Neural cell (in vitro differentiated cells): ENCODE measurements at regions not wholly inside any gene's neighbourhood (a gene's known extent, or its start where the extent isn't known, plus 50 kb on each side); places are given as distances from the start of the nearest gene placed in this dataset.

Experiments used
- H2AFZ ChIP-seq: fragments of 200-600, 300-800 bp; sonication (generic), shearing (Covaris generic); 2 replicates; pipeline ENCODE4 v1.6.0; 2014; ENCODE audit warnings: low read depth, mild to moderate bottlenecking, antibody characterized with exemption, low read length, moderate library complexity
- H3F3A ChIP-seq: fragments of 200-600 bp; shearing (Covaris generic); 2 replicates; pipeline ENCODE4 v1.6.1; 2016; ENCODE audit warnings: mild to moderate bottlenecking, moderate library complexity, mixed read lengths, antibody characterized with exemption, low read length; ENCODE audit not compliant: insufficient read depth, poor library complexity, severe bottlenecking
- H3K27ac ChIP-seq: fragments of 200-600, 300-800 bp; sonication (generic), shearing (Covaris generic); 2 replicates; pipeline ENCODE4 v1.5.1; 2014; ENCODE audit warnings: mild to moderate bottlenecking, low read length, moderate library complexity
- H3K27me3 ChIP-seq: fragments of 300-800, 200-600 bp; sonication (generic), shearing (Covaris generic); 2 replicates; pipeline ENCODE4 v1.6.0; 2014; ENCODE audit warnings: mild to moderate bottlenecking, low read depth, low read length, moderate library complexity; ENCODE audit not compliant: insufficient read depth
- H3K36me3 ChIP-seq: fragments of 300-800, 200-600 bp; sonication (generic), shearing (Covaris generic); 2 replicates; pipeline ENCODE4 v1.5.1; 2014; ENCODE audit warnings: mild to moderate bottlenecking, antibody characterized with exemption, low read length, moderate library complexity; ENCODE audit not compliant: insufficient read depth
- H3K4me2 ChIP-seq: fragments of 300-800, 200-600 bp; sonication (generic), shearing (Covaris generic); 2 replicates; pipeline ENCODE4 v1.6.0; 2014; ENCODE audit warnings: mild to moderate bottlenecking, low read length
- H3K4me3 ChIP-seq: fragments of 300-800, 200-600 bp; sonication (generic), shearing (Covaris generic); 2 replicates; pipeline ENCODE4 v1.5.1; 2014; ENCODE audit warnings: mild to moderate bottlenecking, low read length, moderate library complexity
- H3K79me2 ChIP-seq: fragments of 200-600 bp; shearing (Covaris generic); replicated peaks from 2 replicates; pipeline ENCODE4 v1.6.0; 2014; ENCODE audit warnings: mild to moderate bottlenecking, low read length, moderate library complexity; ENCODE audit not compliant: insufficient read depth
- H3K9ac ChIP-seq: fragments of 300-800, 200-600 bp; sonication (generic), shearing (Covaris generic); 2 replicates; pipeline ENCODE4 v1.6.1; 2016; ENCODE audit warnings: mild to moderate bottlenecking, low read length, mixed read lengths
- H3K9me2 ChIP-seq: fragments of 200-600 bp; shearing (Covaris generic); 2 replicates; pipeline ENCODE4 v1.6.1; 2016; ENCODE audit warnings: mild to moderate bottlenecking, low read length, mixed read lengths; ENCODE audit not compliant: insufficient read depth
- H3K9me3 ChIP-seq: fragments of 200-600, 300-800 bp; sonication (generic), shearing (Covaris generic); 2 replicates; pipeline ENCODE4 v1.6.1; 2016; ENCODE audit warnings: mild to moderate bottlenecking, mixed run types, low read length, moderate library complexity, mixed read lengths
- H4K20me1 ChIP-seq: fragments of 200-600 bp; shearing (Covaris generic); 2 replicates; pipeline ENCODE4 v1.6.1; 2016; ENCODE audit warnings: mild to moderate bottlenecking, mixed run types; ENCODE audit not compliant: insufficient read depth
- CTCF ChIP-seq: fragments of 450-650 bp; IDR thresholded peaks from 2 replicates; pipeline ENCODE4 v1.5.1; 2014; ENCODE audit warnings: antibody characterized with exemption, mild to moderate bottlenecking, moderate library complexity; ENCODE audit not compliant: poor library complexity, severe bottlenecking
- EP300 ChIP-seq: fragments of 450-650 bp; conservative IDR thresholded peaks from 2 replicates; pipeline ENCODE4 v1.6.1; 2014; ENCODE audit warnings: antibody characterized with exemption, mild to moderate bottlenecking, moderate library complexity; ENCODE audit not compliant: poor library complexity, severe bottlenecking
- EZH2 ChIP-seq: fragments of 200-600, 300-800 bp; shearing (Covaris generic), sonication (generic); IDR thresholded peaks from 2 replicates; pipeline ENCODE4 v1.6.1; 2014; ENCODE audit warnings: antibody characterized with exemption, low read length, borderline replicate concordance, mild to moderate bottlenecking; ENCODE audit not compliant: insufficient read depth, poor library complexity, severe bottlenecking
- MXI1 ChIP-seq: fragments of 450-650 bp; conservative IDR thresholded peaks from 2 replicates; pipeline ENCODE4 v1.6.1; 2014; ENCODE audit warnings: antibody characterized with exemption, mild to moderate bottlenecking; ENCODE audit not compliant: poor library complexity, severe bottlenecking
- POLR2AphosphoS5 ChIP-seq: IDR thresholded peaks from 2 replicates; pipeline ENCODE4 v1.6.1; 2012
- RAD21 ChIP-seq: fragments of 450-650 bp; conservative IDR thresholded peaks from 2 replicates; pipeline ENCODE4 v1.6.1; 2014; ENCODE audit warnings: antibody characterized with exemption, mild to moderate bottlenecking, moderate library complexity
- REST ChIP-seq: IDR thresholded peaks from 2 replicates; pipeline ENCODE4 v1.6.1; 2012; ENCODE audit warnings: borderline replicate concordance
- SMC3 ChIP-seq: fragments of 450-650 bp; conservative IDR thresholded peaks from 2 replicates; pipeline ENCODE4 v1.6.1; 2014; ENCODE audit warnings: antibody characterized with exemption, mild to moderate bottlenecking, moderate library complexity; ENCODE audit not compliant: poor library complexity
- TAF1 ChIP-seq: IDR thresholded peaks from 2 replicates; pipeline ENCODE4 v1.6.1; 2012; ENCODE audit warnings: low read depth

- Histone ChIP-seq H3F3A (no peaks in the 10 kb centered on the region), H3K4me2 (no peak overlapping the region), H3K36me3 (no peaks in the 10 kb centered on the region), H3K79me2 (no peaks in the 10 kb centered on the region), H3K4me3 (no peak overlapping the region), H3K9ac (no peak overlapping the region), H4K20me1 (no peaks in the 10 kb centered on the region), H3K27ac (no peak overlapping the region), H3K27me3 (no peaks in the 10 kb centered on the region), H3K9me3 (no peaks in the 10 kb centered on the region), H2AFZ (no peak overlapping the region), H3K9me2 (no peaks in the 10 kb centered on the region)
- TF ChIP-seq SMC3 (no peak), RAD21 (no peak), REST (no peak), MXI1 (no peak), TAF1 (no peak), EP300 (no peak), POLR2AphosphoS5 (no peak), CTCF (no peak), EZH2 (no peak)
Measured at GRCh38 chr18:41585512-41585911, 369.5 kb upstream of the PIK3C3 start.

- Histone ChIP-seq H3K4me3 (no peak overlapping the region), H3K4me2 (no peak overlapping the region), H3K27me3 (no peaks in the 10 kb centered on the region), H3K9me2 (no peaks in the 10 kb centered on the region), H3K36me3 (no peaks in the 10 kb centered on the region), H3K79me2 (no peaks in the 10 kb centered on the region), H3K9ac (no peak overlapping the region), H2AFZ (no peak overlapping the region), H3K9me3 (no peaks in the 10 kb centered on the region), H3F3A (no peaks in the 10 kb centered on the region), H3K27ac (no peak overlapping the region), H4K20me1 (no peaks in the 10 kb centered on the region)
- no peak for TF ChIP-seq SMC3
- TF ChIP-seq EP300 = no peak
- no peak for TF ChIP-seq EZH2
- TF ChIP-seq CTCF = no peak
- no peak for TF ChIP-seq TAF1
Measured at GRCh38 chr18:41579185-41579584, 375.8 kb upstream of the PIK3C3 start.
